Mammary epithelial cell (primary cell): ENCODE measurements at regions not wholly inside any gene's neighbourhood (a gene's known extent, or its start where the extent isn't known, plus 50 kb on each side); places are given as distances from the start of the nearest gene placed in this dataset.

Source experiments
- EZH2 ChIP-seq: IDR thresholded peaks from 2 replicates; pipeline ENCODE4 v1.6.1; 2012; ENCODE audit warnings: low read length, inconsistent platforms, borderline replicate concordance
- TF ChIP-seq, protein P1 (sequence below), 2 donors: IDR thresholded peaks in 1 of 2; conservative IDR thresholded peaks in 1 of 2; 2 replicates each; pipeline ENCODE4 v1.5.1; 2011 to 2012; ENCODE audit warnings: inconsistent platforms in 2 of 2, low read length in 2 of 2, mild to moderate bottlenecking in 2 of 2, control low read depth in 1 of 2, low read depth in 1 of 2; ENCODE audit not compliant: insufficient read depth in 1 of 2; ENCODE audit errors: extremely low read depth in 1 of 2

DNA sequence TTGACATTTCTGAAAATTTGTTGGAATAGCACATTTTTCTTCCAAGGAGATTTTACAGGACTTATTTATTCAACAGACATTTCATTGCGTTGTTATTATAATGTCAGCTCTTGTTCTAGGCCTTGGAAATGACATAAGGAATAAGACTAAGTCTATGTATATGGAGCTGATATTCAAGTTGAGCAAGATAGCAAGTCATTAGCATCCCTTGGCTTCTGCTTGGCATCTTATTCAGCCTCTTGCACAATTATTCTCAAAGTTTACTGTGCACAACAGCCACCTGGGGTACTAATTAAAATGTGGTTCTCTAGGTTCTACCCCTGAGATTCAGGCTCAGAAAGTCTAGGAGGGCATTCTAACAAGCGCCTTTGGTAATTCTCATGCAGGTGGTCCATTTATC lies 304.8 kb upstream of the DDI1 start:
- TF ChIP-seq, protein P1, sequence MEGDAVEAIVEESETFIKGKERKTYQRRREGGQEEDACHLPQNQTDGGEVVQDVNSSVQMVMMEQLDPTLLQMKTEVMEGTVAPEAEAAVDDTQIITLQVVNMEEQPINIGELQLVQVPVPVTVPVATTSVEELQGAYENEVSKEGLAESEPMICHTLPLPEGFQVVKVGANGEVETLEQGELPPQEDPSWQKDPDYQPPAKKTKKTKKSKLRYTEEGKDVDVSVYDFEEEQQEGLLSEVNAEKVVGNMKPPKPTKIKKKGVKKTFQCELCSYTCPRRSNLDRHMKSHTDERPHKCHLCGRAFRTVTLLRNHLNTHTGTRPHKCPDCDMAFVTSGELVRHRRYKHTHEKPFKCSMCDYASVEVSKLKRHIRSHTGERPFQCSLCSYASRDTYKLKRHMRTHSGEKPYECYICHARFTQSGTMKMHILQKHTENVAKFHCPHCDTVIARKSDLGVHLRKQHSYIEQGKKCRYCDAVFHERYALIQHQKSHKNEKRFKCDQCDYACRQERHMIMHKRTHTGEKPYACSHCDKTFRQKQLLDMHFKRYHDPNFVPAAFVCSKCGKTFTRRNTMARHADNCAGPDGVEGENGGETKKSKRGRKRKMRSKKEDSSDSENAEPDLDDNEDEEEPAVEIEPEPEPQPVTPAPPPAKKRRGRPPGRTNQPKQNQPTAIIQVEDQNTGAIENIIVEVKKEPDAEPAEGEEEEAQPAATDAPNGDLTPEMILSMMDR (conservative IDR thresholded peaks at IDR 0.05 in 1 of 2, IDR thresholded peaks at IDR 0.05 in 1 of 2; ENCODE audit: extremely low read depth in 1 of 2, insufficient read depth in 1 of 2, low read depth in 1 of 2, low read length in 2 of 2): no peak
- no peak for TF ChIP-seq EZH2
